ENCODE measurements at regions not wholly inside any gene's neighbourhood (a gene's known extent, or its start where the extent isn't known, plus 50 kb on each side); places are given as distances from the start of the nearest gene placed in this dataset.

GRCh38 chr6:90819483-90819882 lies 232.6 kb upstream of the MAP3K7 start:
- H3K4me3 ChIP-seq (ENCODE audit: low read depth, low read length) = no peak overlapping the region
- ChIA-PET POLR2A (no interaction called here), CTCF (no interaction called here)
- no peaks in the 10 kb centered on the region for H3K27me3 ChIP-seq (ENCODE audit: control insufficient read depth, insufficient read depth, low read length)
- no peak for TF ChIP-seq CTCF (IDR thresholded peaks at IDR 0.05; ENCODE audit: low read depth, low read length)
- no peaks in the 10 kb centered on the region for H3K9me3 ChIP-seq (ENCODE audit: control insufficient read depth, insufficient read depth, low read length)
- no peak overlapping the region for H3K27ac ChIP-seq (ENCODE audit: low read depth, low read length)
- DNase-seq (ENCODE audit: low read depth, low spot score) = no peak

GRCh38 chr6:90818163-90818562 lies 231.3 kb upstream of the MAP3K7 start:
- ChIA-PET CTCF (no interaction called here), POLR2A (no interaction called here)
- no peaks in the 10 kb centered on the region for H3K9me3 ChIP-seq (ENCODE audit: control insufficient read depth, insufficient read depth, low read length)
- no peak for TF ChIP-seq CTCF (IDR thresholded peaks at IDR 0.05; ENCODE audit: low read depth, low read length)
- no peak overlapping the region for H3K27ac ChIP-seq (ENCODE audit: low read depth, low read length)
- no peaks in the 10 kb centered on the region for H3K27me3 ChIP-seq (ENCODE audit: control insufficient read depth, insufficient read depth, low read length)
- no peak for DNase-seq (ENCODE audit: low read depth, low spot score)
- no peak overlapping the region for H3K4me3 ChIP-seq (ENCODE audit: low read depth, low read length)

- no peak for TF ChIP-seq CTCF (IDR thresholded peaks at IDR 0.05; ENCODE audit: low read depth, low read length)
- ChIA-PET POLR2A (no interaction called here), CTCF (no interaction called here)
- no peak overlapping the region for H3K4me3 ChIP-seq (ENCODE audit: low read depth, low read length)
- DNase-seq (ENCODE audit: low read depth, low spot score) = no peak
- no peaks in the 10 kb centered on the region for H3K9me3 ChIP-seq (ENCODE audit: control insufficient read depth, insufficient read depth, low read length)
- H3K27ac ChIP-seq (ENCODE audit: low read depth, low read length) = no peak overlapping the region
- no peaks in the 10 kb centered on the region for H3K27me3 ChIP-seq (ENCODE audit: control insufficient read depth, insufficient read depth, low read length)
Measured at GRCh38 chr6:90816764-90817163, 229.9 kb upstream of the MAP3K7 start.

GRCh38 chr6:90811596-90812226 lies 224.8 kb upstream of the MAP3K7 start:
- H3K27me3 ChIP-seq (ENCODE audit: control insufficient read depth, insufficient read depth, low read length) = no peaks in the 10 kb centered on the region
- no peaks in the 10 kb centered on the region for H3K9me3 ChIP-seq (ENCODE audit: control insufficient read depth, insufficient read depth, low read length)
- no peak for DNase-seq (ENCODE audit: low read depth, low spot score)
- ChIA-PET POLR2A (no interaction called here), CTCF (no interaction called here)
- H3K4me3 ChIP-seq (ENCODE audit: low read depth, low read length) = no peak overlapping the region
- no peak overlapping the region for H3K27ac ChIP-seq (ENCODE audit: low read depth, low read length)
- TF ChIP-seq CTCF (IDR thresholded peaks at IDR 0.05; ENCODE audit: low read depth, low read length) = no peak

- no peak overlapping the region for H3K27ac ChIP-seq (ENCODE audit: low read depth, low read length)
- no peaks in the 10 kb centered on the region for H3K27me3 ChIP-seq (ENCODE audit: control insufficient read depth, insufficient read depth, low read length)
- POLR2A ChIA-PET = no interaction called here
- CTCF ChIA-PET = no interaction called here
- H3K9me3 ChIP-seq (ENCODE audit: control insufficient read depth, insufficient read depth, low read length) = no peaks in the 10 kb centered on the region
- TF ChIP-seq CTCF (IDR thresholded peaks at IDR 0.05; ENCODE audit: low read depth, low read length) = no peak
- no peak overlapping the region for H3K4me3 ChIP-seq (ENCODE audit: low read depth, low read length)
- no peak for DNase-seq (ENCODE audit: low read depth, low spot score)
Measured at GRCh38 chr6:90809035-90809434, 222.2 kb upstream of the MAP3K7 start.

All from AG04450 (cell line).